ENCODE measurements at regions not wholly inside any gene's neighbourhood (a gene's known extent, or its start where the extent isn't known, plus 50 kb on each side); places are given as distances from the start of the nearest gene placed in this dataset.

DNA sequence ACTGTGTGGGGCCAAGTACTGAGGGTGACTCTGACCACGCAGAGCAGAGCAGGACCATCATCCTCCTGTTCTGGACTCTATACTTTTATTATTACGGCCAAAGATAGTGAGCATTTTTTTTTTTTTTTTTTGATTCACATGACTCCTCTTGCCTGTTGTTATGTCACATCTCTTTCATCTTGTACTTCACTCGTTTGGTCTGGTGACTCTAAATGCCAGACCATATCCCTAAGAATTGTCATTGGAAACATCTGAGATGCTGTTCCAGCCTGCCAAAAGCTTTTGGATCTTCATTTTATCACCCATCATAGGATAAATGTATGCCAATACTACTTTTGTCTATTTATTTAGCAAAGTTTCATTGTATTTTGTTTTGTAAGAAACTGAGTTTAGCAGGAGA lies 168.2 kb upstream of the RAI14 start:
- DNase-seq = no peak

DNA sequence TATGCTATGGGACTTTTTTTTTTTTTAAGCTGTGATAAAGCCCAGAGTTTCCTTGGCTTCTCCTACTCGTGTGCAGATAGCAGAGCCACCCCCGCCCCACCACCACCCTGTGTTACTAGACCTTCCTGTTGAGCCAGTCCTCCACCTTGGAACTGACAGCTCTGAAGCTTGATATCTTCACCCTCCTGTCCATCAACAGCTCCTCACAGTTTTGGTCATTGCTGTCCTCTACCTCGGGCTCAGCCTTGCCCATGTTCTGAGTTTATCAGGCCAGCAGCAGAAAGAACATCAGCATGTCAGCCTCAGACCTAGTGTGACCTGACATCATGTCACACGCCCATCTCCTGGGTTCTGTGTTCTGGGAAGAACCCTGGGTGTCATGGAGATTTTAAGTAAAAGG lies 167.1 kb upstream of the RAI14 start:
- no peak for DNase-seq

DNA sequence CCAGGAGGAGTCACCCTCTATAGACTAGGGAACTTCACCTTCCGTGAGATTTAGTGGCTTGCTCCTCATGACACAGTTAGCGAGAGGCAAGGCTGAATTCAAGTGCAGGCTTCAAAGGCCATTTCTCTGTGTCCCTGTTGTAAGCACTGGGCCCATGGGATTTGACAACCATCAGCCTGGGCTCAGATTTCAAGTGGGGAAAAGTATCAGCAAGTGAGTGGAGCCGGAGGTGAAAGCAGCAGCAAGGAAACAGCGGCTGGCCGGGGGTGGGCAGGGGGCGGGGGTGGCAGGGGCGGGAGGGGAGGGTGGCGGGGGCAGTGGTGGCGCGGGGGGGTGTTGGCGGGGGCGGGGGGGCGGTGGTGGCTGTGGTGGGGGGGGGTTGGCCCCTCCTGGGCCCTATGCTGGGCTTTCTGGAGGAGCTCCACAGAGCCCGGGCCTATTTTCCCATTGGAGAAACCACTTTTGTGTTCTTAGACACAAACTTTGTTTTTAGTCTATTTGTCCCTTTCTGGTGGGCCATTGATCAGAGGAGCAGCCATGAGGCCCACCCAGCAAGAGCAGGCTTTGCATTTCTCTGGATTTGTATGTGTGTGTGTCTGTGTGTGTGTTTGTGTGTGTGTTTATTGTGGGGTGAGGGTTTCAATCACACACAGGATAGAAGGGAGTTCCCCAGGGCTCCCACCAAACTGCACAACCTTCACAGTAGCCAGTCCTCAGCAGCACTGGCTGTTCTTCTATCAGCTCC lies 165.4 kb upstream of the RAI14 start:
- DNase-seq = no peak

DNA sequence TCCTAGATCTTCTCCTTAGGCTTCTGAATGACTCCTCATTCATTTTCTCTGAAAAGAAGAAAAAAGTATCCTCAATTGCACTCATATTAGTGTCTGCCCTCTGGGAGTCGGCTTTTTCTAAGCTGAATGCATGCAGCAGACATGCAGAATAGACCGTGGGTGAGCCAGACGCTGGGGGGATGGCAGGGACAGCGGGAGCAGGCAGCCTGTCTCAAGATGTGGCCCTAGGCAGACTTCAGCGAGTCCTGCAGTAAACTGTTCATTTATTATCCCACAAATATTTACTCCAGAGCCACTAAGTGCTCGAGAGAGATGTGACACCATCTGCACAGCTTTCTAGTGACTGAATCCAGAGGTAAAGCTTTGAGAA lies 164.9 kb upstream of the RAI14 start:
- no peak for DNase-seq

- DNase-seq = no peak
Observed at GRCh38 chr5:34494111-34494755, 161.9 kb upstream of the RAI14 start.

DNA sequence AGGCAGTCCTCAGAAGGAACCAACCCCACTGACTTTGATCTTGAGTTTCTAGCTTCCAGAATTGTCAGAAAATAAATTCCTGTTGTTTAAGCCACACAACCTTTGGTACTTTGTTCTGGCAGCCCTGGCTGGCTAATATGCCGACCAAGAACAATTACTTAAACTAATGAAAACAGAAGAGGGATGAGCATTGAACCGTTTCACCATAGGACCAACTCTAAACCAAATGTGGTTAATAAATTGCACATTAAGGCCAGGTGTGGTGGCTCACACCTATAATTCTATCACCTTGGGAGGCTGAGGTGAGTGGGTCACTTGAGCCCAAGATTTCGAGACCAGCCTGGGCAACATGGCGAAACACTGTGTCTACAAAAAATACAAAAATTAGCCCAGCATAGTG lies 160.9 kb upstream of the RAI14 start:
- DNase-seq = no peak

DNA sequence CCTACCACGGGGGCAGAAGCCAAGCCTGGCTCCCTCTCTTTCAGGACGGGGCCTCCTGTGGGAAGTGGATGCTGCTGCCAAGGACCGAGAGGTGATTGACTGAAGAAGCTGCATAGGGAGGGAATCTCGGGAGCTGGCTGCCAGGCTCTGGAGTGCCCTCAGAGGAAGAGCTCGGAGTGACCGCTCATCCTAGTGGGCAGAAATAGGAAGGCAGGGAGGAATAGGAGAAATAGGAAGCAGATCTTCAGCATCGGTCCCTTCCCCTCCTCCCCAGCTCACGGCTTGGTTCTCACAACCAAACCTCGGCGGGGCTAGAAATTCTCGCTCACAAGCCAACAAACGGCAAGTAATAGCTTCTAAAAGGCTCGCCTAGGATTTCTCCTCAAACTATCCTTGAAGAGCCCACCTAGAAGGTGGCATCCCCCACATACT lies 159.9 kb upstream of the RAI14 start:
- no peak for DNase-seq

- DNase-seq = no peak
Observed at GRCh38 chr5:34496701-34497469, 159.2 kb upstream of the RAI14 start.

DNA sequence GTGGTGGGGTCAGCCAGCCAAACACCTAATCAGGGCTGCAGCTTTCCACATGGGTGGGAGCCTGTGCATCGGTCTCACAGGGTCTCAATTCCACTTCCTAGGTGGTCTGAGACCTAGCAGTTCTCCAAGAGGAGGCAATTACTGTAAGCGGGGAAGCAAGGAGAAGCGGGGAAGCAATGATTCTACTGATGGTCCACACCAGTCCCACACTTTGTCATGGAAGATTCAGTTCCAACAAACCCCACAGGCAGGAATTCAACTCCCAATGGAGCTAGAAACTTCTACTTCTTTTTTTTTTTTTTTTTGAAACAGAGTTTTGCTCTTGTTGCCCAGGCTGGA lies 158.7 kb upstream of the RAI14 start:
- DNase-seq = no peak

- DNase-seq = no peak
Observed at GRCh38 chr5:34498572-34498971, 157.6 kb upstream of the RAI14 start.

- DNase-seq = no peak
Observed at GRCh38 chr5:34499001-34499734, 157.0 kb upstream of the RAI14 start.

- no peak for DNase-seq
Observed at GRCh38 chr5:34500236-34500847, 155.8 kb upstream of the RAI14 start.

DNA sequence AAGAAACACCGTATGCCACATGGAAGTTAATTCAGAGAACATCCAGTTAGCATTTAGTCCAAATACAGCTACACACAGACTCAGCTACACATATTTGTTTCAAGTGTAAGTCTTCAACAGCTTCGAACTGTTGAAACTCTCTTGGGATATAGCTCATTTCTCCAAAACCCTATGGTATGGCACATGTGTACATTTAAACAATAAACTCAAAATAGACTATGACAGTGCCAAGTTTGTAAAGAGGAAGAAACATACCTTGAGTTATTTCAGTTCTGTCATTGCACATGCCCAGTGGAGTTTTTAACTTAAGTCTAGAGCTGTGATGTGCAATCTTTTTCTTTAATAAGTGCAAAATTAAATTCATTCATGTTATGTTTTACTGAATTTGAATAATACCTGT lies 155.1 kb upstream of the RAI14 start:
- DNase-seq = no peak

GRCh38 chr5:34501840-34502239 lies 154.3 kb upstream of the RAI14 start:
- no peak for DNase-seq

- DNase-seq = no peak
Observed at GRCh38 chr5:34502581-34502980, 153.5 kb upstream of the RAI14 start.

DNA sequence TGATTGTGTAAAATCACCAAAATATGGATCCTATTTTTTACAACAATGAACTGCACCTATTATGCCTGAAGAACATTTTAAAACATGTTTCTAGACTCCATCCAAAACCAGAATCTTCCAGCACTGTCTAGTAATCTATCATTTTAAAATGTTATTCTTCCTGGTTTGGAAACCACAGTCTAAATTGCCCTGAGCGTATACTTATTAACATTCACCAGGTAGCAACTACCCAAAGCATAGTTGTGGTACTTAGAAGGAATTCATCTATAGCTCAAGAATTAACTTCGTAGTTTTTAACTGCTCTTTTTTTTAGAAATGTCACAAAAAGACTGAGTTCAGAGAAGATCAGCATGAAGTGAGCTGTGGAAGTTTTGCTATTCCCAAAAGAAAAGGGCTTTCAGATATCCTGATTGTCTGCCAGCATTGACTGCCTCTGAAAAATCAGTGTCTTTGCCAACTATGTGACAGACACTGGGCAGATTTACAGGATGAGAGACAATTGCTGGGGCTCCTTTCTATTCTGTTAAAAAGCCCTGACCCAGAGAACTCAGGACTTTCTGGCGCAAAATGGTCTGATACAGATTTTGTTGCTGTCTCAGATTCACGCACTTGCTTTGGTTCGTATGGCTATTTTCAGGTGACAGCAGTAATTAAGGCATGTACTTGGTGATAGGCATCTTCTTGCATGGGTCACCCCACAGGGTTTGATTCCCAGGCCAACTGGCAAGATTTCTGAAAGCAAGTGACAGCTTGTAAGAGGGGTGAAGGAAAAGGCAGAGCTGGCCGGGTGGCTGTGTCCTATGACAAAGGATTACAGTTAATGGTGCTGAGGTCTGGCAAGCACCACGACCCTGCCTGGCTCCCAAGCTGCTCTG lies 152.5 kb upstream of the RAI14 start:
- DNase-seq = no peak

DNA sequence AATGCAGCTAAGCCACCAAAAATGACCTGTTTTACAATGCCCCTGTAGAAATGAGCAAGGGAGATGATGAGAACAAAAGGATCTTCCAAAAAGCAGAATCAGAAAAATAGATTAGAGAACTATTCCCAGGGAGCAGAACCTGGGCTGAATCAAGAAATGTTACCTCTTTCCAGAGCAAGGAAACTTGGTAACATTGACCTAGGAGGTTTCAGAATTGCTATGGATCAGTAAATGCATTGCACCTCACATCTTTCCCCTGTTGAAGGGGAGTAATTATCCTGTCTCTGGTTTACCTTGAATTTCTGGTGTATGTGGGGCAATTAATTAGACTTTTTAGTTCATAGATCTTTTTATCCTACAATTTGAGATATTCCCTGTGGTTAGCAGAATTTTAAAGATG lies 151.2 kb upstream of the RAI14 start:
- DNase-seq = no peak

DNA sequence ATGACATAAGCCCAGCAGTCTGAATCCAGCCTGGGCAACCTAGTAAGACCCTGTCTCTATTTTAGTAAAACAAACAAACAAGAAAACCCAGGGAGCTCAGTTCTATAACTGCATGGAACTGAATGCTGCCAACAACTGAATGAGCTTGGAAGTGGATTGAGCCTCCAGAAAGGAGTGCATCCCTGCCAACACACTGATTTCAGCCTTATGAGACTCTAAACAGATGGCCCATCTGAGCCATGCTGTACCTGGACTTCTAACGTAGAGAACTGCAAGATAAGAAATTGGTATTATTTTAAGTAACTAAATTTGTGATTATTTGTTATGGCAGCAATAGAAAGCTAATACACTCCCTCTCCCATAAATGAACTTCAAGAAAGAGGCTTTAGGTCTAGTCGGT lies 150.4 kb upstream of the RAI14 start:
- no peak for DNase-seq

GRCh38 chr5:34507933-34508332 lies 148.2 kb upstream of the RAI14 start:
- no peak for DNase-seq

DNA sequence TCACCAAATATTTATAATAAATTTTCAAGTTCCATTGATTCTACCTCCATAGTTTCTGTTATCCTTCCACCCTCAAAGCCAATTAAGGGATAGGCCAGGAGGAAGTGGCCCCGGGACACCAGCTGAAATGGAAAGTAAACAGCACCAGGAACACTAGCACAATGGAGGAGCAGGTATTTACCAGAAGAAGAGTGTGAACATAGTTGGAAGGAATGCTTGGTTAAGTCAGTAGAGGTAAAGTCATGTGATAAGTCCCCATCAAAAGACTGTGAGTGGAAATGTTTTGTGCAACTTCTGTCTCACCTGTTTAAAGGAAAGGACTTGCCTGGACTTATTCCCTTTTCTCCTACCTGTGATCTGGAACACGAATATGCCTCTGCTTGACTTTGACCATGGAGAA lies 146.7 kb upstream of the RAI14 start:
- no peak for DNase-seq

GRCh38 chr5:34510002-34510401 lies 146.1 kb upstream of the RAI14 start:
- DNase-seq = no peak

GRCh38 chr5:34511063-34511462 lies 145.1 kb upstream of the RAI14 start:
- DNase-seq = no peak
